ENCODE measurements at regions not wholly inside any gene's neighbourhood (a gene's known extent, or its start where the extent isn't known, plus 50 kb on each side); places are given as distances from the start of the nearest gene placed in this dataset.

DNA sequence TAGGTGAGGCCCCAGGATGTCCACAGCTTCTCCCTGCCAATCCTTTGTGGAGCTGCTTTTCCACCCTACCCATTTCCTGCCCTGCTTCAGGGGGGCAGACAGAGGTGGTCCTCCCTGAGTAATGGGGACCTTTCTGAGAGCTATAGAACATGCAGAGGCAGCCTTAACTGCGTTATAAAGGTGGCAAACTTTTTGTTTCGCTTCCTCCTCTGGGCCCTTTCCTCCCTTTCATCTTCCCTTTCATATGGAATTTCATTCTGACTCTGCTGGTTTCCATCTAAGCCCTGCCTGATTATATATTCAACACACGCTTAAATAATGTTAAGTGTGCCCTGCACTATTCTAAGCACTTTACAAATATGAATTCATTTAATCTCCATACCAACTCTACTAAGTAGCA, 169.3 kb upstream of the E2F8 start:
- Histone ChIP-seq H3K27ac (ENCODE audit: low read length in 2 of 2) (no peak overlapping the region), H4K20me1 (ENCODE audit: control insufficient read depth, insufficient read depth, low read length, poor library complexity, severe bottlenecking) (no peaks in the 10 kb centered on the region), H3K9ac (ENCODE audit: low read length) (no peak overlapping the region), H3K27me3 (replicated peaks in 1 of 4; ENCODE audit: control extremely low read depth in 1 of 4, control insufficient read depth in 3 of 4, insufficient read depth in 4 of 4, low read length in 3 of 4) (no peaks in the 10 kb centered on the region), H3K4me3 (ENCODE audit: control extremely low read depth in 1 of 5, extremely low read depth in 1 of 5, insufficient read depth in 1 of 5, low read depth in 2 of 5, low read length in 4 of 5) (no peak overlapping the region), H3K36me3 (replicated peaks in 1 of 2; ENCODE audit: control extremely low read depth in 1 of 2, control insufficient read depth in 1 of 2, extremely low read depth in 1 of 2, insufficient read depth in 2 of 2, low read length in 1 of 2) (no peaks in the 10 kb centered on the region), H3K4me1 (ENCODE audit: control insufficient read depth in 2 of 2, insufficient read depth in 2 of 2, low read length in 2 of 2) (peaks cover 3 to 4% of the 10 kb centered on the region in 2 donors), H3K79me2 (ENCODE audit: control insufficient read depth, insufficient read depth, low read length) (no peaks in the 10 kb centered on the region), H3K9me3 (ENCODE audit: control extremely low read depth in 1 of 3, control insufficient read depth in 2 of 3, insufficient read depth in 1 of 3, low read length in 2 of 3) (no peaks in the 10 kb centered on the region), H2AFZ (ENCODE audit: insufficient read depth, low read depth, low read length, poor library complexity, severe bottlenecking) (no peak overlapping the region), H3K4me2 (replicated peaks; ENCODE audit: low read depth, low read length, poor library complexity, severe bottlenecking) (no peak overlapping the region)
- no peak for DNase-seq
- WGBS (ENCODE audit: insufficient coverage), result 77% methylated on average over 2 of the region's 3 CpGs
- Mint-ChIP-seq H3K27me3 (peaks cover 27% of the 10 kb centered on the region), H3K4me3 (no peak overlapping the region), H3K27ac (no peak overlapping the region), H3K4me1 (peaks cover 10% of the 10 kb centered on the region), H3K9me3 (ENCODE audit: insufficient read depth) (no peaks in the 10 kb centered on the region)
- ATAC-seq (ENCODE audit: low read depth), result no peak
- ChIA-PET CTCF (no interaction called here), POLR2A (no interaction called here)
- TF ChIP-seq CTCF (IDR thresholded peaks at IDR 0.05) (no peak), EZH2 (IDR thresholded peaks at IDR 0.05; ENCODE audit: borderline replicate concordance, insufficient read depth, low read depth, low read length, poor library complexity, severe bottlenecking) (no peak)
- intact Hi-C loops (cut with micrococcal nuclease), result no loop called here

DNA sequence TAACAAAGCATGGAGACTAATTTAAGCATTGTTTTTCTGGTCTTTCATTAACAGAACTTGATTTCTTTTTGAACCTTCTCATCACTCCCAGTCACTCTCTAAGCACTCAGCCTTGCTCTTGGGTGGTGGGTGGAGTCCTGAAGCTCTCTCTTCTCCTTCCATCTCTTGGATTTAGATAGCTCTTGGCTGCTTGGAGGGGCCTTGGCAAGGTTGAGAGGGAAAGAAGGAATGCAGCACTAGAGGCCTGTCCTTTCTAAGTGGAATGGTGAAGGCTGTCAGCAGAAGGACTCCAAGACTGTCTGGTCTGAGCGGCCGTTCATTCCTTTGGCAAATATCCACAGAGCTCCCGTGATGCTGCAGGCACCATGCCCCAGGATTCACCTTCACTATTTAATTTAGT, 168.6 kb upstream of the E2F8 start:
- no peak overlapping the region for H3K27ac ChIP-seq (ENCODE audit: low read length in 2 of 2)
- Mint-ChIP-seq H3K4me1 (peaks cover 10% of the 10 kb centered on the region), H3K4me3 (no peak overlapping the region), H3K27ac (no peak overlapping the region), H3K9me3 (ENCODE audit: insufficient read depth) (no peaks in the 10 kb centered on the region), H3K27me3 (peaks cover 20% of the 10 kb centered on the region)
- H3K79me2 ChIP-seq (ENCODE audit: control insufficient read depth, insufficient read depth, low read length), result no peaks in the 10 kb centered on the region
- ATAC-seq (ENCODE audit: low read depth), result no peak
- 100% methylated on average over 2 of the region's 3 CpGs for WGBS (ENCODE audit: insufficient coverage)
- H3K9ac ChIP-seq (ENCODE audit: low read length), result no peak overlapping the region
- H4K20me1 ChIP-seq (ENCODE audit: control insufficient read depth, insufficient read depth, low read length, poor library complexity, severe bottlenecking), result no peaks in the 10 kb centered on the region
- H3K4me1 ChIP-seq (ENCODE audit: control insufficient read depth in 2 of 2, insufficient read depth in 2 of 2, low read length in 2 of 2), result peaks cover 3 to 4% of the 10 kb centered on the region in 2 donors
- no peak for DNase-seq
- H3K36me3 ChIP-seq (replicated peaks in 1 of 2; ENCODE audit: control extremely low read depth in 1 of 2, control insufficient read depth in 1 of 2, extremely low read depth in 1 of 2, insufficient read depth in 2 of 2, low read length in 1 of 2), result no peaks in the 10 kb centered on the region
- no peak overlapping the region for H3K4me3 ChIP-seq (ENCODE audit: control extremely low read depth in 1 of 5, extremely low read depth in 1 of 5, insufficient read depth in 1 of 5, low read depth in 2 of 5, low read length in 4 of 5)
- intact Hi-C loops (cut with micrococcal nuclease), result no loop called here
- TF ChIP-seq CTCF (IDR thresholded peaks at IDR 0.05), result no peak
- no peak for TF ChIP-seq EZH2 (IDR thresholded peaks at IDR 0.05; ENCODE audit: borderline replicate concordance, insufficient read depth, low read depth, low read length, poor library complexity, severe bottlenecking)
- ChIA-PET POLR2A (no interaction called here), CTCF (no interaction called here)
- H2AFZ ChIP-seq (ENCODE audit: insufficient read depth, low read depth, low read length, poor library complexity, severe bottlenecking), result no peak overlapping the region
- no peak overlapping the region for H3K4me2 ChIP-seq (replicated peaks; ENCODE audit: low read depth, low read length, poor library complexity, severe bottlenecking)
- H3K9me3 ChIP-seq (ENCODE audit: control extremely low read depth in 1 of 3, control insufficient read depth in 2 of 3, insufficient read depth in 1 of 3, low read length in 2 of 3), result no peaks in the 10 kb centered on the region
- H3K27me3 ChIP-seq (replicated peaks in 1 of 4; ENCODE audit: control extremely low read depth in 1 of 4, control insufficient read depth in 3 of 4, insufficient read depth in 4 of 4, low read length in 3 of 4), result no peaks in the 10 kb centered on the region

Measured in B cell (primary cell).